Retinal pigment epithelial cell (primary cell): ENCODE measurements at regions not wholly inside any gene's neighbourhood (a gene's known extent, or its start where the extent isn't known, plus 50 kb on each side); places are given as distances from the start of the nearest gene placed in this dataset.

Experiments
- DNase-seq: peaks from one replicate; pipeline ENCODE4 v3.0.0-alpha.2; 2010; ENCODE audit warnings: low read depth
- H3K4me3 ChIP-seq: 2 replicates; pipeline ENCODE4 v1.5.1; 2011; ENCODE audit warnings: mild to moderate bottlenecking, low read length, control low read depth, moderate library complexity
- TF ChIP-seq, protein P1 (sequence below): conservative IDR thresholded peaks from 2 replicates; pipeline ENCODE4 v1.5.1; 2011; ENCODE audit warnings: low read depth, low read length, control low read depth, inconsistent platforms

DNA sequence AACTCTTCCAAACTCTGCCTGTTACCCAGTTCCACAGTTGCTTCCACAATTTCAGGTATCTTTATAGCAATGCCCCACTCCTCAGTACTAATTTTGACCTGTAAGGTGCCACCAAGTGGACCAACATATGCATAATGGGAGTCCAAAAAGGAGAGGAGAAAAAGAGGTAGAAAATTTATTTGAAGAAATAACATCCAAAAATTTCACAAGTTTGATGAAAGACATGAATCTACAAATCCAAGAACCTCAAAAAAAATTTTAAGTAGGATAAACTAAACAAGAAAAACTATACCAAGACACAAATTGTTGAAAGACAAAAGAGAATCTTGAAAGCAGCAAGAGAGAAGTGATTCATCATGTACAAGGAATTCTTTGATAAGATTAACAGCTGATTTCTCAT lies 79.8 kb downstream of the BARX1 start:
- no peak overlapping the region for H3K4me3 ChIP-seq
- TF ChIP-seq, protein P1, sequence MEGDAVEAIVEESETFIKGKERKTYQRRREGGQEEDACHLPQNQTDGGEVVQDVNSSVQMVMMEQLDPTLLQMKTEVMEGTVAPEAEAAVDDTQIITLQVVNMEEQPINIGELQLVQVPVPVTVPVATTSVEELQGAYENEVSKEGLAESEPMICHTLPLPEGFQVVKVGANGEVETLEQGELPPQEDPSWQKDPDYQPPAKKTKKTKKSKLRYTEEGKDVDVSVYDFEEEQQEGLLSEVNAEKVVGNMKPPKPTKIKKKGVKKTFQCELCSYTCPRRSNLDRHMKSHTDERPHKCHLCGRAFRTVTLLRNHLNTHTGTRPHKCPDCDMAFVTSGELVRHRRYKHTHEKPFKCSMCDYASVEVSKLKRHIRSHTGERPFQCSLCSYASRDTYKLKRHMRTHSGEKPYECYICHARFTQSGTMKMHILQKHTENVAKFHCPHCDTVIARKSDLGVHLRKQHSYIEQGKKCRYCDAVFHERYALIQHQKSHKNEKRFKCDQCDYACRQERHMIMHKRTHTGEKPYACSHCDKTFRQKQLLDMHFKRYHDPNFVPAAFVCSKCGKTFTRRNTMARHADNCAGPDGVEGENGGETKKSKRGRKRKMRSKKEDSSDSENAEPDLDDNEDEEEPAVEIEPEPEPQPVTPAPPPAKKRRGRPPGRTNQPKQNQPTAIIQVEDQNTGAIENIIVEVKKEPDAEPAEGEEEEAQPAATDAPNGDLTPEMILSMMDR = no peak
- no peak for DNase-seq

DNA sequence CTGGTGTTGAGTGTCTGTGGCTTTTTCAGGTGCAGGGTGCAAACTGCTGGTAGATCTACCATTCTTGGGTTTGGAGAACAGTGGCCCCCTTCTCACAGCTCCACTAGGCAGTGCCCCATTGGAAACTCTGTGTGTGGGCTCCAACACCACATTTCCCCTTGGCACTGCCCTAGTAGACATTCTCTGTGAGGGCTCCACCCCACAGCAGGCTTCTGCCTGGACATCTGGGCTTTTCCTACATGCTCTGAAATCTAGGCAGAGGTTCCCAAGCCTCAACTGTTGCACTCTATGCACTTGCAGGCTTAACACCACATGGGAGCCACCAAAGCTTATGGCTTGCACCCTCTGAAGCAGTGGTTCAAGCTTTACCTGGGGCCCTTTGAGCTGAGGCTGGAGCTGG lies 80.9 kb downstream of the BARX1 start:
- H3K4me3 ChIP-seq = no peak overlapping the region
- TF ChIP-seq, protein P1 = no peak
- DNase-seq = no peak

DNA sequence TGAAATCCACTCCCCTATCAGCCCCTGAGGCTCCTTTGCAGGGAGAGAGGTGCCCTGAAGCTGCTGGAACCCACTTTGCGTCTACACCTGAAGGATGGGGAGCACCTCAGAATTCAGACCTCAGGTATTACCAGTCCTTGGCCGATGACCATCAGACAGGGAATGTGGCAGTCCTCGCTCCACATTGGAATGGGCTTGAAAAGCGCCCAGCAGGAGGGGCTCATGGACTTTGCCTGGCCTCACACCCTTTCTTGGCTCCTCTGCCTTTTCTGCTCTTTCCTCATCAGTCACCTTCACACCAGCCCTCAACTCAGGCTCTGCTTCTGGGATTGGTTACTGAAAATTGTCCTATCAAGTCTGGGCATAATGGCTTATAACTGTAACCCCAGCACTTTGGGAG lies 83.9 kb downstream of the BARX1 start:
- TF ChIP-seq, protein P1 = no peak
- no peak overlapping the region for H3K4me3 ChIP-seq
- DNase-seq = no peak

DNA sequence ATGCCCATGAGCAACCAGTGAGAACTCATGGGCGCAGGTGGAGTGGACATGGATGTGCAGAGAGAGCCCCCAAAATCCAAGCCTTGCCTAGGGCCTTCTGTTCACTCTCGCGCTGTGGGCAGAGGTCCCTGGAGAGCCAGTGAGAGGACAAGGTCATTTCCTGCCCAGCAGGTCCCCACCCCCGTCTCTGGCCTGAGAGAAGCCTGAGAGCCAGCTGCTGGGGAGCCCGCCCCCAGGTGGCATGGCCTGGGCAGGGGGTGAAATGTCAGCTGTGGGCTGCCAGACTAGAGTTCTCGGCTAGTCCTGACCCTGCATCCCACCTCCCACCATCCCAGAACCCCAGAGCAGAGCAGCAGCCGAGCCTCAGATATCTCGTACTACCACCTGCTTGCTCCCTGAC lies 85.3 kb downstream of the BARX1 start:
- no peak for DNase-seq
- TF ChIP-seq, protein P1 = no peak
- no peak overlapping the region for H3K4me3 ChIP-seq

DNA sequence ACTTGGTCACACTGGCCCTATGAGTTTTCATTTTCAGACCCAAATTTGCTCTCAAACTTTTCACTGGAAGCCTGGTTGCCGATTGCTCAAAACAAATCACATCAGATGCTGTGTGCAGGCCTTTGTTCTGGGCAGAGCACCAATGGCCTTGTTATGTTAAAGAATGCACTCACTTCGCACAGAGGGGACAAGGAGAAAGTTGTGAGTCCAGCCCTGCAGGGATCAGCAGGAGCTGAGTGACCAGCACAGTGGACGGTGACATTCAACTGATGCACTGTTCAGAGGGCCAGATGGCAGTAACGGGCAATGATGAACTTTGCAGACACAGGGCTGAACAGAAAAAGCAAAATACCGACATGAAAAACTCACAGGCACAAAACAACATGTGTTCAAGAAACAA lies 86.1 kb downstream of the BARX1 start:
- TF ChIP-seq, protein P1 = no peak
- no peak for DNase-seq
- H3K4me3 ChIP-seq = no peak overlapping the region

DNA sequence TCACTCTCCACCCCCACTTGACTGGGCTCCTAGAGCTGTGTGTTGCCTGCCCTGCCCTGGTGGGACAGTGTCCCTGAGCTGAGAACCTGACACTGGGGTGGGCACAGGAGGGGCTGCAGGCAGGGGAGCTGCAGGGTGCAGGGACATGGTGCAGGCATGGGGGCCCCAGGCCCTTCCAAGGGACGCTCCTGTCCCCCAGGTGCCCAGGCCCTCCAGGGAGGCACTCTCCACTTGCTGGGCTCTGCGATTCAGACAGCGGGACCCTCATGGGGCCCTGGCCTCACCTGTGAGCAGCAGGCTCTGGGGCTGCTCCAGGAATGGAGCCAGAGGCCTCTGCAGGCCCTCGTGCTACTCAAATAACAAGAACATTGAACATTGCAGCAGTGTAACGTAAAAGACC lies 89.4 kb downstream of the BARX1 start:
- TF ChIP-seq, protein P1 = no peak
- no peak for DNase-seq

DNA sequence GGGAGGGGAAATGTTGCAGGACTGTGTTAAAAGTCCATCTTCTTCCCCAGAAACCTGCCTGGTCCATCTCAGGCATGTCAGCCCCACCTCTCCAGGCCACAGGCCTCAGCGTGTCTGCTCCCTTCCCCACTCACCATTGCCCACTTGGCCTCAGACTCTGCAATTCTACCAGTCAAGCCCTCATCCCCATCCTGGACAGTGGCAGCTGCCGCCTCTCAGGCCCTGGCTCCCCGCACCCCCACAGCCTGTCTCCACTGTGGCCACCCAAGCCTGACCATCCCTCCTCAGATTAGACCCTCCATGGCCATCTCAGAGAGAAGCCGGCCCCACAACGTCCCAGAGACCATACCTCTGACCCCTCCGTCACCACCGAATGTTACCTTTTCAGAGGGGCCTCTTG lies 89.9 kb downstream of the BARX1 start:
- TF ChIP-seq, protein P1 = no peak
- DNase-seq = no peak
- no peak overlapping the region for H3K4me3 ChIP-seq

More for the DNA sequence above, 89.4 kb downstream of the BARX1 start:
- no peak overlapping the region for H3K4me3 ChIP-seq
